Activated CD4-positive, alpha-beta T cell treated with anti-CD3 and anti-CD28 coated beads, Interleukin-2, amount 10 ng/mL, durations not matched to agents 7 days and 5 days (primary cell): ENCODE measurements at regions not wholly inside any gene's neighbourhood (a gene's known extent, or its start where the extent isn't known, plus 50 kb on each side); places are given as distances from the start of the nearest gene placed in this dataset.

Experiments used
- CTCF ChIA-PET: fragments of 350-600 bp; sonication (Branson Sonifier 250); formaldehyde crosslinking; loops from one replicate; lab custom pipeline; 2021; ENCODE audit warnings: antibody characterized with exemption; lab: Charles Lee
- POLR2A ChIA-PET: fragments of 350-600 bp; sonication (Branson Sonifier 250); formaldehyde crosslinking; loops from one replicate; lab custom pipeline; 2021; ENCODE audit warnings: antibody characterized with exemption; lab: Charles Lee
- DNase-seq: peaks from one replicate; pipeline ENCODE4 v3.0.0-alpha.2; 2020
- H3K27ac Mint-ChIP-seq: one replicate; pipeline ENCODE4 v1.8.0; 2021; ENCODE audit warnings: mild to moderate bottlenecking, moderate library complexity, mixed read lengths
- H3K27me3 Mint-ChIP-seq: one replicate; pipeline ENCODE4 v1.8.0; 2021; ENCODE audit warnings: mixed read lengths
- H3K36me3 Mint-ChIP-seq: one replicate; pipeline ENCODE4 v1.8.0; 2021; ENCODE audit warnings: low read depth, mixed read lengths
- H3K4me1 Mint-ChIP-seq: one replicate; pipeline ENCODE4 v1.8.0; 2021; ENCODE audit warnings: mixed read lengths
- H3K4me3 Mint-ChIP-seq: one replicate; pipeline ENCODE4 v1.8.0; 2021; ENCODE audit warnings: mild to moderate bottlenecking, moderate library complexity, mixed read lengths
- H3K9me3 Mint-ChIP-seq: one replicate; pipeline ENCODE4 v1.8.0; 2021; ENCODE audit warnings: mixed read lengths

- no peaks in the 10 kb centered on the region for H3K9me3 Mint-ChIP-seq
- CTCF ChIA-PET, result no interaction called here
- H3K27me3 Mint-ChIP-seq, result no peaks in the 10 kb centered on the region
- no peaks in the 10 kb centered on the region for H3K4me1 Mint-ChIP-seq
- no peaks in the 10 kb centered on the region for H3K36me3 Mint-ChIP-seq
- DNase-seq, result no peak
- POLR2A ChIA-PET, result no interaction called here
- H3K27ac Mint-ChIP-seq, result no peak overlapping the region
- no peak overlapping the region for H3K4me3 Mint-ChIP-seq
These were observed 473.2 kb downstream of the LRFN5 start for GRCh38 chr14:42079911-42080310.

GRCh38 chr14:42078345-42078744 is 471.7 kb downstream of the LRFN5 start:
- no peak overlapping the region for H3K27ac Mint-ChIP-seq
- ChIA-PET CTCF (no interaction called here), POLR2A (no interaction called here)
- H3K9me3 Mint-ChIP-seq, result no peaks in the 10 kb centered on the region
- H3K4me3 Mint-ChIP-seq, result no peak overlapping the region
- H3K4me1 Mint-ChIP-seq, result no peaks in the 10 kb centered on the region
- no peaks in the 10 kb centered on the region for H3K27me3 Mint-ChIP-seq
- DNase-seq, result no peak
- no peaks in the 10 kb centered on the region for H3K36me3 Mint-ChIP-seq

- H3K27ac Mint-ChIP-seq, result no peak overlapping the region
- CTCF ChIA-PET, result no interaction called here
- no peaks in the 10 kb centered on the region for H3K4me1 Mint-ChIP-seq
- no peaks in the 10 kb centered on the region for H3K27me3 Mint-ChIP-seq
- POLR2A ChIA-PET, result no interaction called here
- H3K36me3 Mint-ChIP-seq, result no peaks in the 10 kb centered on the region
- DNase-seq, result no peak
- peaks cover 8% of the 10 kb centered on the region for H3K9me3 Mint-ChIP-seq
- no peak overlapping the region for H3K4me3 Mint-ChIP-seq
These were observed 463.4 kb downstream of the LRFN5 start for GRCh38 chr14:42070031-42070430.

GRCh38 chr14:42057111-42057510 is 450.4 kb downstream of the LRFN5 start:
- no peak for DNase-seq
- CTCF ChIA-PET, result no interaction called here
- Mint-ChIP-seq H3K9me3 (peaks cover 4% of the 10 kb centered on the region), H3K27me3 (no peaks in the 10 kb centered on the region), H3K36me3 (no peaks in the 10 kb centered on the region), H3K4me1 (no peaks in the 10 kb centered on the region), H3K4me3 (no peak overlapping the region), H3K27ac (no peak overlapping the region)
- POLR2A ChIA-PET, result no interaction called here

- POLR2A ChIA-PET, result no interaction called here
- no peak overlapping the region for H3K4me3 Mint-ChIP-seq
- peaks cover 3% of the 10 kb centered on the region for H3K9me3 Mint-ChIP-seq
- H3K27ac Mint-ChIP-seq, result no peak overlapping the region
- H3K4me1 Mint-ChIP-seq, result no peaks in the 10 kb centered on the region
- H3K36me3 Mint-ChIP-seq, result no peaks in the 10 kb centered on the region
- CTCF ChIA-PET, result no interaction called here
- H3K27me3 Mint-ChIP-seq, result no peaks in the 10 kb centered on the region
- DNase-seq, result no peak
These were observed 440.9 kb downstream of the LRFN5 start for GRCh38 chr14:42047421-42048055.

GRCh38 chr14:42045383-42045782 is 438.7 kb downstream of the LRFN5 start:
- ChIA-PET POLR2A (no interaction called here), CTCF (no interaction called here)
- H3K4me1 Mint-ChIP-seq, result no peaks in the 10 kb centered on the region
- H3K27me3 Mint-ChIP-seq, result no peaks in the 10 kb centered on the region
- no peak overlapping the region for H3K27ac Mint-ChIP-seq
- no peak for DNase-seq
- no peak overlapping the region for H3K4me3 Mint-ChIP-seq
- peaks cover 3% of the 10 kb centered on the region for H3K9me3 Mint-ChIP-seq
- no peaks in the 10 kb centered on the region for H3K36me3 Mint-ChIP-seq

- ChIA-PET POLR2A (no interaction called here), CTCF (no interaction called here)
- Mint-ChIP-seq H3K4me3 (no peak overlapping the region), H3K9me3 (peaks cover 15% of the 10 kb centered on the region), H3K4me1 (no peaks in the 10 kb centered on the region), H3K36me3 (no peaks in the 10 kb centered on the region), H3K27ac (no peak overlapping the region), H3K27me3 (no peaks in the 10 kb centered on the region)
- DNase-seq, result no peak
These were observed 421.9 kb downstream of the LRFN5 start for GRCh38 chr14:42028607-42029006.

GRCh38 chr14:42027271-42027670 is 420.6 kb downstream of the LRFN5 start:
- Mint-ChIP-seq H3K27ac (no peak overlapping the region), H3K36me3 (no peaks in the 10 kb centered on the region), H3K27me3 (no peaks in the 10 kb centered on the region), H3K9me3 (peaks cover 15% of the 10 kb centered on the region), H3K4me3 (no peak overlapping the region), H3K4me1 (no peaks in the 10 kb centered on the region)
- no peak for DNase-seq
- ChIA-PET CTCF (no interaction called here), POLR2A (no interaction called here)

GRCh38 chr14:42023452-42023851 is 416.8 kb downstream of the LRFN5 start:
- POLR2A ChIA-PET, result no interaction called here
- Mint-ChIP-seq H3K27me3 (no peaks in the 10 kb centered on the region), H3K9me3 (peaks cover 23% of the 10 kb centered on the region), H3K4me1 (no peaks in the 10 kb centered on the region), H3K36me3 (no peaks in the 10 kb centered on the region), H3K4me3 (no peak overlapping the region), H3K27ac (no peak overlapping the region)
- CTCF ChIA-PET, result no interaction called here
- DNase-seq, result no peak

- H3K36me3 Mint-ChIP-seq, result no peaks in the 10 kb centered on the region
- no peak for DNase-seq
- H3K4me3 Mint-ChIP-seq, result no peak overlapping the region
- no peak overlapping the region for H3K27ac Mint-ChIP-seq
- ChIA-PET CTCF (no interaction called here), POLR2A (no interaction called here)
- H3K4me1 Mint-ChIP-seq, result no peaks in the 10 kb centered on the region
- H3K9me3 Mint-ChIP-seq, result peaks cover 9% of the 10 kb centered on the region
- no peaks in the 10 kb centered on the region for H3K27me3 Mint-ChIP-seq
These were observed 407.6 kb downstream of the LRFN5 start for GRCh38 chr14:42014301-42014700.

GRCh38 chr14:42013559-42013958 is 406.9 kb downstream of the LRFN5 start:
- peaks cover 9% of the 10 kb centered on the region for H3K9me3 Mint-ChIP-seq
- H3K27ac Mint-ChIP-seq, result no peak overlapping the region
- H3K36me3 Mint-ChIP-seq, result no peaks in the 10 kb centered on the region
- H3K4me3 Mint-ChIP-seq, result no peak overlapping the region
- POLR2A ChIA-PET, result no interaction called here
- H3K27me3 Mint-ChIP-seq, result no peaks in the 10 kb centered on the region
- no peak for DNase-seq
- CTCF ChIA-PET, result no interaction called here
- no peaks in the 10 kb centered on the region for H3K4me1 Mint-ChIP-seq

- DNase-seq, result no peak
- Mint-ChIP-seq H3K4me3 (no peak overlapping the region), H3K4me1 (no peaks in the 10 kb centered on the region), H3K9me3 (peaks cover 9% of the 10 kb centered on the region), H3K27me3 (no peaks in the 10 kb centered on the region), H3K27ac (no peak overlapping the region), H3K36me3 (no peaks in the 10 kb centered on the region)
- ChIA-PET CTCF (no interaction called here), POLR2A (no interaction called here)
These were observed 406.5 kb downstream of the LRFN5 start for GRCh38 chr14:42013153-42013552.

- Mint-ChIP-seq H3K27ac (no peak overlapping the region), H3K27me3 (no peaks in the 10 kb centered on the region), H3K4me3 (no peak overlapping the region), H3K4me1 (no peaks in the 10 kb centered on the region), H3K9me3 (peaks cover 2% of the 10 kb centered on the region), H3K36me3 (no peaks in the 10 kb centered on the region)
- ChIA-PET POLR2A (no interaction called here), CTCF (no interaction called here)
- DNase-seq, result no peak
These were observed 404.5 kb downstream of the LRFN5 start for GRCh38 chr14:42011221-42011620.

- DNase-seq, result no peak
- H3K27ac Mint-ChIP-seq, result no peak overlapping the region
- H3K4me3 Mint-ChIP-seq, result no peak overlapping the region
- H3K36me3 Mint-ChIP-seq, result no peaks in the 10 kb centered on the region
- H3K9me3 Mint-ChIP-seq, result no peaks in the 10 kb centered on the region
- CTCF ChIA-PET, result no interaction called here
- H3K27me3 Mint-ChIP-seq, result no peaks in the 10 kb centered on the region
- POLR2A ChIA-PET, result no interaction called here
- no peaks in the 10 kb centered on the region for H3K4me1 Mint-ChIP-seq
These were observed 397.6 kb downstream of the LRFN5 start for GRCh38 chr14:42004321-42004720.
